ENCODE measurements at regions not wholly inside any gene's neighbourhood (a gene's known extent, or its start where the extent isn't known, plus 50 kb on each side); places are given as distances from the start of the nearest gene placed in this dataset.

DNA sequence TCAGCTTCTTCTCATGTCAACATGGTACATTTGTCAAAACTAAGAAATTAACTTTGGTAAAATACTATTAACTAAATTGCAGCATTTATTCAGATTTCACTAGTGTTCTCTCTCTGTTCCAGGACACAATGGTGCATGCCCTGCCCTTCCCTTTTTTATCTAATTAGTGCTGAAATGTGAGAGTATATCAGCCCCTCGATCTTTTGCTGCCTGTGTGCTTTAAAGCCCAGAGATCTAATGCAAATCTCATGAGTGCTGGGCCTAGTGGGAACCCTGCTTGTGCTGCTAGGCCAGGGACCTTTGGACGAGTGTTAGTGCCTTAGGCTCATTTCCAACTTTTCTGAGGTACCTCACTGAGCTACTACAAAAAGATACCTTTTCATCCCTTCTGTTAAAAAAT, 221.1 kb upstream of the EDNRB start:
- Histone ChIP-seq H3K27ac (no peak overlapping the region), H3K4me3 (no peak overlapping the region)
- DNase-seq (ENCODE audit: low spot score) = no peak
- TF ChIP-seq CTCF (IDR thresholded peaks at IDR 0.05) = no peak

DNA sequence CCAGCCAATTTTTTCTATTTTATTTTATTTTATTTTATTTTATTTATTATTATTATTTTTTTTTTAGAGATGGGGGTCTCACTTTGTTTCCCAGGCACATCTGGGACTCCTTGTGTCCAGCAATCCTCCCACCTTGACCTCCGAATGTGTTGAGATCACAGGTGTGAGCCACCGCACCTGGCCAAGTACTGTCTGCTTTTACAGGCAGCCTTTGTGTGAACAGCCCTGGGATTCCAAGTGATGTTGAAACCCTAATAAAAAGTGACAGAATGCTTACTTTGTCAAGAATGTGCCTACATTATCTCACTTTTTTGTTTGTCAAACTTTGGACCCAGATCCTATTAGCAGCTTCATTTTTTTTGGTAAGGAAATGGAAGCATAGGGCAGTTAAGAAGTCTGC, 220.1 kb upstream of the EDNRB start:
- no peak for TF ChIP-seq CTCF (IDR thresholded peaks at IDR 0.05)
- no peak overlapping the region for H3K4me3 ChIP-seq
- no peak overlapping the region for H3K27ac ChIP-seq
- no peak for DNase-seq (ENCODE audit: low spot score)

DNA sequence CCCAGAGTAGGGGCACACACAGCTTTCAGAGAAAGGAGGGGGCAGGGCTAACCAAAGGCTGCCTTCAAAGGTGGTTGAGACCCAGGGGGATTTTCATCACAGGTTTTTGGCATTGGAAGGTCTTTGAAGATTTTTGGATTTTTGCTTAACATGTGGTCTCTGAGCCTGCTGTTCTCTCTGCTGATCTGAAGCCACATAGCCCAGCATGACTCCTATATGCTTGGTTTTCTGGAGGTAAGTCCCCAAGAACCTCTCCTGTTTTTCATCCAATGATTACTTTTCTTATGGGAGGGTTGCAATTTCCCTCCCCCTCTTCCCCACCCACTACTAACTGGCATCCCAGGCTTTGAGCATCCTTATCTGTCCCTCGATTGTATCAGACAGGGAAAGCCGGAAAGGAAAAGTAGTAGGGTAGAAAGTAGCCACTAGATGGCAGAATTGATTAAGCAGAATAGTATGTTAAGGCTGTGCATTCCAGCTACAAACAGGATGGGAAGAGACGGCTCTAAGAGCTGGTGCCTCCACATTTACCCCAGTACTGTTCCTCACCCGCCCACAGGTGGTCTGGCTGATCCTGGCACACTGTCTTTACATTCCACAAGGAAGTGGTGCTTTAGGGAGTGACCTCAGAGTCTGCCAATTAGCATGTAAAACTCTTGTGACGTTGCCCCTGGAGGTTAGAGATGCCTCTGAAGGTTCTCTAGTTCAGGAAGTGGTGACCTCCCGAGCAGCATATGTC, 218.9 kb upstream of the EDNRB start:
- no peak for DNase-seq (ENCODE audit: low spot score)
- no peak overlapping the region for H3K27ac ChIP-seq
- no peak for TF ChIP-seq CTCF (IDR thresholded peaks at IDR 0.05)
- H3K4me3 ChIP-seq = no peak overlapping the region

DNA sequence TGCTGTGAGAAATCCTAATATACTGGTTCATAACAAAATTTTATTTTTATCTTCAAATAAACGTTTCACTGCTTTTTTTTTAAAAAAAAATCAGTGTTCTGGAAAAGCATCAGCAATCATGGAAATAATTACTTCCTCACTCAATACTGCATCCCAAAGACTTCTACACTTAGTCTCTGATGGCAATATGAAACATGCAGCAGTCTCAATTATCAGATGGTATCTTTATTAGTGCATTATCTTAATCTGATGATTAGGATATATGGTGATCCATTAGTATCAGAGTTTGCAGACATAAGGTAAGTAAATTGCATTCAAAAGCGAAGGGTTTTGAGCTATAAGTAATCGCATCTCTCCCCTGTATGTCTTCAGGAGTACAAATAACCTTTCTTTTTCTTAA, 218.3 kb upstream of the EDNRB start:
- Histone ChIP-seq H3K4me3 (no peak overlapping the region), H3K27ac (no peak overlapping the region)
- no peak for TF ChIP-seq CTCF (IDR thresholded peaks at IDR 0.05)

DNA sequence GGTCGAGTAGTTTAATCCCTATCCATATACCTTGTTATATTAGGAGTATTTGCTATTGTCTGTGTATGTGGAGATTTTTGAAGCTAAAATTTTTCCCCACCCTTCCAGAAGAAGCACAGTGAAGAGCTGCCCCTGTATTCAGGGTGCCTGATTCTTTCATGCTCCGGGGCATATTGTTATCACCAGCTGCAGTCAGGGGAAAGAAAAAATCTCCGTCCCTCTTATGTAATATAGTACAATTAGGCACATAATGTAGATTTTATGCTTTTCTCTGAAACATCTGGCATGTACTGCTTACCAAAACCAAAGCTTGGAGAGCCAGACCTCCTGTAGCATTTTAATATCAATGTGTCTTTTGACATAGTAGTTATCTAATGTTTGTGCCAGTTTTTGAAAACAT, 214.9 kb upstream of the EDNRB start:
- TF ChIP-seq CTCF (IDR thresholded peaks at IDR 0.05) = no peak
- no peak overlapping the region for H3K27ac ChIP-seq
- DNase-seq (ENCODE audit: low spot score) = no peak

More for the DNA sequence above, 218.3 kb upstream of the EDNRB start:
- DNase-seq (ENCODE audit: low spot score) = no peak

GRCh38 chr13:78131811-78132210, 213.2 kb upstream of the EDNRB start:
- no peak for TF ChIP-seq CTCF (IDR thresholded peaks at IDR 0.05)

More for the DNA sequence above, 214.9 kb upstream of the EDNRB start:
- no peak overlapping the region for H3K4me3 ChIP-seq

GRCh38 chr13:78131346-78131745, 212.7 kb upstream of the EDNRB start:
- DNase-seq (ENCODE audit: low spot score) = no peak
- Histone ChIP-seq H3K4me3 (no peak overlapping the region), H3K27ac (no peak overlapping the region)
- TF ChIP-seq CTCF (IDR thresholded peaks at IDR 0.05) = no peak

More at GRCh38 chr13:78131811-78132210, 213.2 kb upstream of the EDNRB start:
- Histone ChIP-seq H3K27ac (no peak overlapping the region), H3K4me3 (no peak overlapping the region)
- no peak for DNase-seq (ENCODE audit: low spot score)
